ENCODE measurements at regions not wholly inside any gene's neighbourhood (a gene's known extent, or its start where the extent isn't known, plus 50 kb on each side); places are given as distances from the start of the nearest gene placed in this dataset.

DNA sequence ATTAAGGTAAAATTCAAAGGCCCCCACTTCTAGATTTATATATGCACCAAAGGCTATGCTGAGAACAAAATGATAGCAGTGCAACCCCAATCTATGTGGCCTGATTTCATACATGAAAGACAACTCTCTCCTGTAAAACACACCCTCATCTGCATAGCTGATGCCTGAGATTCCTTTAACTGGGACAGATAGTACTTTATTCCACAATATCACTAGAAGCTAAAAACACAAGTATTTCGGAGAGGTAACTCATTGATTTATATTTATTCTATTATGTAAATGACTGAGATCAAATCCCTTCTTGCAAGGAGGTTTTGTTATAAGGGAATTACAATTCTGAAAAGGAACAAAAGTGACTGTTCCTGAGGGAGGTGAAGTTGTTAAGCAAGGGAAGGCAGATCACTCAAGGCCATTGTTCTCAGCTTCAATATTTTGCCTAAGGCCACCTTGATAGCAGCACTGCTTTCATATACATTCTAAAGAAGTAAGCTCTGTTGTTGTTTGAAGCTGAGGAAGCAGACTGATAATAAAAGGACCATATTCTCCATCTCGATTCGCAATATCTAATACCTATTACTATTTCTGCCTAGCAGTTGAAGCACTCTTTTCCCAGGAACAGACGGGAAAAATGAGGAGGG lies 471.0 kb upstream of the CDH7 start:
- TF ChIP-seq CEBPB (IDR thresholded peaks at IDR 0.05), result no peak
- no peak for TF ChIP-seq RNF2 (IDR thresholded peaks at IDR 0.05; ENCODE audit: borderline replicate concordance, low read depth)
- TF ChIP-seq PHF8 (IDR thresholded peaks at IDR 0.05; ENCODE audit: borderline replicate concordance, low read depth), result no peak
- TF ChIP-seq JUNB (IDR thresholded peaks at IDR 0.05), result no peak
- TF ChIP-seq, protein P1, sequence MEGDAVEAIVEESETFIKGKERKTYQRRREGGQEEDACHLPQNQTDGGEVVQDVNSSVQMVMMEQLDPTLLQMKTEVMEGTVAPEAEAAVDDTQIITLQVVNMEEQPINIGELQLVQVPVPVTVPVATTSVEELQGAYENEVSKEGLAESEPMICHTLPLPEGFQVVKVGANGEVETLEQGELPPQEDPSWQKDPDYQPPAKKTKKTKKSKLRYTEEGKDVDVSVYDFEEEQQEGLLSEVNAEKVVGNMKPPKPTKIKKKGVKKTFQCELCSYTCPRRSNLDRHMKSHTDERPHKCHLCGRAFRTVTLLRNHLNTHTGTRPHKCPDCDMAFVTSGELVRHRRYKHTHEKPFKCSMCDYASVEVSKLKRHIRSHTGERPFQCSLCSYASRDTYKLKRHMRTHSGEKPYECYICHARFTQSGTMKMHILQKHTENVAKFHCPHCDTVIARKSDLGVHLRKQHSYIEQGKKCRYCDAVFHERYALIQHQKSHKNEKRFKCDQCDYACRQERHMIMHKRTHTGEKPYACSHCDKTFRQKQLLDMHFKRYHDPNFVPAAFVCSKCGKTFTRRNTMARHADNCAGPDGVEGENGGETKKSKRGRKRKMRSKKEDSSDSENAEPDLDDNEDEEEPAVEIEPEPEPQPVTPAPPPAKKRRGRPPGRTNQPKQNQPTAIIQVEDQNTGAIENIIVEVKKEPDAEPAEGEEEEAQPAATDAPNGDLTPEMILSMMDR (IDR thresholded peaks at IDR 0.05), result no peak
- no peak for TF ChIP-seq CBX2 (IDR thresholded peaks at IDR 0.05; ENCODE audit: borderline replicate concordance, low read depth)
- TF ChIP-seq SMC3 (IDR thresholded peaks at IDR 0.05), result no peak
- TF ChIP-seq RFX5 (IDR thresholded peaks at IDR 0.05), result no peak
- TF ChIP-seq KDM1A (IDR thresholded peaks at IDR 0.05; ENCODE audit: low read depth), result no peak
- TF ChIP-seq EP300 (IDR thresholded peaks at IDR 0.05), result no peak
- TF ChIP-seq, protein P2, sequence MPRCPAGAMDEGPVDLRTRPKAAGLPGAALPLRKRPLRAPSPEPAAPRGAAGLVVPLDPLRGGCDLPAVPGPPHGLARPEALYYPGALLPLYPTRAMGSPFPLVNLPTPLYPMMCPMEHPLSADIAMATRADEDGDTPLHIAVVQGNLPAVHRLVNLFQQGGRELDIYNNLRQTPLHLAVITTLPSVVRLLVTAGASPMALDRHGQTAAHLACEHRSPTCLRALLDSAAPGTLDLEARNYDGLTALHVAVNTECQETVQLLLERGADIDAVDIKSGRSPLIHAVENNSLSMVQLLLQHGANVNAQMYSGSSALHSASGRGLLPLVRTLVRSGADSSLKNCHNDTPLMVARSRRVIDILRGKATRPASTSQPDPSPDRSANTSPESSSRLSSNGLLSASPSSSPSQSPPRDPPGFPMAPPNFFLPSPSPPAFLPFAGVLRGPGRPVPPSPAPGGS (IDR thresholded peaks at IDR 0.05), result no peak
- TF ChIP-seq POLR2A (IDR thresholded peaks at IDR 0.05; ENCODE audit: low read length), result no peak
- no peak for TF ChIP-seq HOXA7 (CRISPR knock-in tag; IDR thresholded peaks at IDR 0.05)
